GM23248 (cell line): ENCODE measurements at regions not wholly inside any gene's neighbourhood (a gene's known extent, or its start where the extent isn't known, plus 50 kb on each side); places are given as distances from the start of the nearest gene placed in this dataset.

ENCODE experiments used
- DNase-seq: peaks from one replicate; pipeline ENCODE4 v3.0.0-alpha.2; 2015
- H2AFZ ChIP-seq: fragments of 200-600 bp; sonication (generic); 2 replicates; pipeline ENCODE4 v1.6.1; 2016; ENCODE audit warnings: antibody characterized with exemption
- H3F3A ChIP-seq: fragments of 200-600 bp; sonication (generic); 2 replicates; pipeline ENCODE4 v1.6.1; 2016; ENCODE audit warnings: mild to moderate bottlenecking, antibody characterized with exemption, mixed run types; ENCODE audit not compliant: insufficient read depth
- H3K27ac ChIP-seq: fragments of 200-600 bp; sonication (generic); 2 replicates; pipeline ENCODE4 v1.5.1; 2016; ENCODE audit warnings: mild to moderate bottlenecking
- H3K27me3 ChIP-seq: fragments of 200-600 bp; sonication (generic); replicated peaks from 2 replicates; pipeline ENCODE4 v1.6.1; 2016; ENCODE audit warnings: mild to moderate bottlenecking; ENCODE audit not compliant: insufficient read depth
- H3K36me3 ChIP-seq: fragments of 200-600 bp; sonication (generic); 2 replicates; pipeline ENCODE4 v1.6.1; 2016; ENCODE audit warnings: low read depth, mild to moderate bottlenecking
- H3K4me1 ChIP-seq: fragments of 200-600 bp; sonication (generic); 2 replicates; pipeline ENCODE4 v1.6.1; 2016; ENCODE audit warnings: mild to moderate bottlenecking; ENCODE audit not compliant: insufficient read depth
- H3K4me2 ChIP-seq: fragments of 200-600 bp; sonication (generic); one replicate; pipeline ENCODE4 v1.6.1; 2016; ENCODE audit warnings: mild to moderate bottlenecking; ENCODE audit not compliant: unreplicated experiment
- H3K4me3 ChIP-seq: fragments of 200-600 bp; sonication (generic); 2 replicates; pipeline ENCODE4 v1.5.1; 2016; ENCODE audit warnings: mild to moderate bottlenecking
- H3K79me2 ChIP-seq: fragments of 200-600 bp; sonication (generic); 2 replicates; pipeline ENCODE4 v1.6.1; 2016; ENCODE audit warnings: mild to moderate bottlenecking; ENCODE audit not compliant: insufficient read depth
- H3K9ac ChIP-seq: fragments of 200-600 bp; sonication (generic); 2 replicates; pipeline ENCODE4 v1.6.1; 2016; ENCODE audit warnings: mild to moderate bottlenecking
- H3K9me2 ChIP-seq: fragments of 200-600 bp; sonication (generic); 2 replicates; pipeline ENCODE4 v1.6.1; 2016; ENCODE audit warnings: mixed run types, mild to moderate bottlenecking, moderate library complexity; ENCODE audit not compliant: insufficient read depth
- H3K9me3 ChIP-seq: fragments of 200-600 bp; sonication (generic); one replicate; pipeline ENCODE4 v1.6.1; 2017; ENCODE audit warnings: low read depth
- H4K20me1 ChIP-seq: fragments of 200-600 bp; sonication (generic); 2 replicates; pipeline ENCODE4 v1.6.0; 2016; ENCODE audit not compliant: insufficient read depth
- EZH2 ChIP-seq: fragments of 200-600 bp; sonication (generic); IDR thresholded peaks from 2 replicates; pipeline ENCODE4 v1.6.1; 2018; ENCODE audit warnings: antibody characterized with exemption, mild to moderate bottlenecking; ENCODE audit not compliant: insufficient read depth, poor library complexity, severe bottlenecking
- EZH2phosphoT487 ChIP-seq: fragments of 200-600 bp; sonication (generic); IDR thresholded peaks from 2 replicates; pipeline ENCODE4 v1.6.1; 2018; ENCODE audit warnings: antibody characterized with exemption, moderate library complexity, mild to moderate bottlenecking, low read depth; ENCODE audit not compliant: insufficient read depth
- WGBS, 2 experiments: methylation state at CpG; one replicate each; pipeline ENCODE4 v1.1.6; 2015 to 2017; ENCODE audit warnings: low lambda C conversion rate in 2 of 2, low coverage in 1 of 2; ENCODE audit errors: missing lambda C conversion rate in 2 of 2; 5-methylcytosine and 5-hydroxymethylcytosine counted together
- in situ Hi-C: fragments of 300-500 bp; cut with MboI; formaldehyde crosslinking; loops from 2 replicates; pipeline ENCODE4 v1.15.0; 2020

DNA sequence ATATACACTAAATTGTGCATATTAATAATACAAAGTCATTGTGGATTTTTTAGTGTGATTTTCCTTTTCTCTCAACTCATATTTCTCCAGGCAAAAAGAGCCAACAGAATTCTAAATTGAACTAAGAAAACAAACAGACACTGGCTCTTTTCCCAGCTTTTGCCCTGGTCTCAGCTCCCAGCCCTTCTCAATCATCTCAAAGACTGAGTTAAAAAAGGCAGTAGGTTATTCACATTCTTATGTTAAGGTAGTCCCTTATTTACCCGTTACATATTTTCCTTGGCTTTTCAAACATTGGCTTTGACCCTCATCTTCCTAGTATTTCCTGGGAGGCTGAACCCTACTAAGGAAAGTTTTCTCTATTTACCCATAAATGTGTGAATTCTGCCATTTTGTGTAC, 753.6 kb downstream of the LIG4 start:
- peaks cover 31% of the 10 kb centered on the region for H3K4me1 ChIP-seq
- no peak overlapping the region for H3K27ac ChIP-seq
- no peak overlapping the region for H3K9ac ChIP-seq
- H3K9me3 ChIP-seq: no peaks in the 10 kb centered on the region
- no peak for DNase-seq
- TF ChIP-seq EZH2 (no peak), EZH2phosphoT487 (no peak)
- no peaks in the 10 kb centered on the region for H4K20me1 ChIP-seq
- H3K4me2 ChIP-seq: peak overlapping the region; percentile 8
- H3K4me3 ChIP-seq: no peak overlapping the region
- no peaks in the 10 kb centered on the region for H3K36me3 ChIP-seq
- no peaks in the 10 kb centered on the region for H3K9me2 ChIP-seq
- 26 to 54% methylated on average over 1 of the region's 1 CpG for WGBS, 2 experiments
- H3K27me3 ChIP-seq: no peaks in the 10 kb centered on the region
- peaks cover 25% of the 10 kb centered on the region for H3K79me2 ChIP-seq
- no peak overlapping the region for H2AFZ ChIP-seq
- in situ Hi-C loops: no loop called here
- no peaks in the 10 kb centered on the region for H3F3A ChIP-seq

DNA sequence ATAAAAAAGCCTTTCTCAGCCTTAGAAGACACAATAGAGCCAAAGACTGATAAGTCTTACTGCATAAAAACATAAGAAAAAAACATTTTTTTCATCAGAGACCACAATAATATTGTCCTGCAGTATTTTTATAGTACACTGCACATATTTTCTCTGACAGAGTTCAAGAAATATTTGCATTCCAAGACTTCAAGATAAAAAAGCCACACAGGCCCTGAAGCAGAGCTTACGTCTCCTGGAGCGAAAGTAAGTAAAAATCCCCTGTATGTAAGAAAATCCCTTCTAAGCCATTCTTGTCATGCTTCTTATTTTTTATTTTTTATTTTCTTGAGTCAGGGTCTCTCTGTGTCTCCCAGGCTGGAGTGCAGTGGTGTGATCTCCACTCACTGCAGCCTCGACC, 755.9 kb downstream of the LIG4 start:
- in situ Hi-C loops: no loop called here
- no peaks in the 10 kb centered on the region for H4K20me1 ChIP-seq
- H3K36me3 ChIP-seq: no peaks in the 10 kb centered on the region
- peak; percentile 51 for DNase-seq
- WGBS, 2 experiments: 80 to 82% methylated on average over 3 of the region's 3 CpGs
- H3K4me1 ChIP-seq: peaks cover 23% of the 10 kb centered on the region
- peaks cover 29% of the 10 kb centered on the region for H3K79me2 ChIP-seq
- TF ChIP-seq EZH2phosphoT487 (no peak), EZH2 (no peak)
- H3K27ac ChIP-seq: no peak overlapping the region
- no peak overlapping the region for H3K4me3 ChIP-seq
- H3K9ac ChIP-seq: no peak overlapping the region
- no peaks in the 10 kb centered on the region for H3K9me3 ChIP-seq
- H3F3A ChIP-seq: no peaks in the 10 kb centered on the region
- no peak overlapping the region for H2AFZ ChIP-seq
- H3K27me3 ChIP-seq: no peaks in the 10 kb centered on the region
- peak overlapping the region; percentile 18 for H3K4me2 ChIP-seq
- no peaks in the 10 kb centered on the region for H3K9me2 ChIP-seq

DNA sequence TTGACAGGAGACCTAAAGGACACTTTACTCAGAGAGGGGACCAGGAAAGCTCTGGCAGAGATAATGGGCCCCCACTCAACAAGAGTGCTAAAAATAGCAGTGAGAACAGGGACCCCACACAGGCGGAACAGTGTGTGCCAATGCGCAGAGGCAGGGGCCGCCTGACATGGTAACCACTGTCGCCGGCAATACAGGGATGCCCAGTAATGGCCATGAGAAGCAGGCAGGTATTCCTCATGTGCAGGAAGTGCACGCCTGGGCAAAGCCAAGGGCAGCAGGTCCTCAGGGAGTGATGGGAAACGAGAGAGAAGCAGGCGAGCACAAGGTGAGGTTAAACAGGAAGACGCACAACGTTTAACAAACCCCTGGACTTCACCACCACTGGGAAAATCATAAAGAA, 757.1 kb downstream of the LIG4 start:
- peaks cover 23% of the 10 kb centered on the region for H3K4me1 ChIP-seq
- in situ Hi-C loops: no loop called here
- no peak for TF ChIP-seq EZH2phosphoT487
- TF ChIP-seq EZH2: no peak
- no peak overlapping the region for H3K9ac ChIP-seq
- H4K20me1 ChIP-seq: no peaks in the 10 kb centered on the region
- H2AFZ ChIP-seq: no peak overlapping the region
- no peaks in the 10 kb centered on the region for H3K27me3 ChIP-seq
- DNase-seq: no peak
- peaks cover 35% of the 10 kb centered on the region for H3K79me2 ChIP-seq
- H3K27ac ChIP-seq: no peak overlapping the region
- no peaks in the 10 kb centered on the region for H3F3A ChIP-seq
- H3K9me2 ChIP-seq: no peaks in the 10 kb centered on the region
- no peak overlapping the region for H3K4me2 ChIP-seq
- H3K36me3 ChIP-seq: no peaks in the 10 kb centered on the region
- no peaks in the 10 kb centered on the region for H3K9me3 ChIP-seq
- WGBS, 2 experiments: 95 to 96% methylated on average over 10 of the region's 10 CpGs
- H3K4me3 ChIP-seq: no peak overlapping the region

DNA sequence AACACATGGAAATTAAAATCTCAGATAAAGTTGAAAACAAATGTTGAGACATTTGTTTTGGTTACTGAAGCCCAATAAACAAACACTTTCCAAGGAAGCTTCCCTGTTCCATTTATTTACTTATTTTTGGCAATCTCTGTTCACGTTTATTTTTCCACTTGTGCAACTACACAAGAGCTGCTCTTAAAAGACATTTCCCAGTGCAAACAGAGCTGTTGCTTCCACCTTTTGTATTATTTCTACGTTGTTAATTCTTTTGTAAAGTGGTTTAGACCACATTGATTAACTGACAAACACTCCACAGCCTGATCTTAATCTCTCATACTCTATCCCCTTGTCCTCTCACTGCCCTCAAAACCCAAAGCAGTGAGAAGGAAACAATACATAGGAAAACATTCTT, 757.6 kb downstream of the LIG4 start:
- H3K4me1 ChIP-seq: peaks cover 23% of the 10 kb centered on the region
- H3K27ac ChIP-seq: no peak overlapping the region
- peaks cover 41% of the 10 kb centered on the region for H3K79me2 ChIP-seq
- no peak for DNase-seq
- H2AFZ ChIP-seq: no peak overlapping the region
- TF ChIP-seq EZH2phosphoT487: no peak
- TF ChIP-seq EZH2: no peak
- H3K4me3 ChIP-seq: no peak overlapping the region
- H4K20me1 ChIP-seq: no peaks in the 10 kb centered on the region
- H3F3A ChIP-seq: no peaks in the 10 kb centered on the region
- no peaks in the 10 kb centered on the region for H3K27me3 ChIP-seq
- no peak overlapping the region for H3K4me2 ChIP-seq
- H3K36me3 ChIP-seq: no peaks in the 10 kb centered on the region
- H3K9ac ChIP-seq: no peak overlapping the region
- in situ Hi-C loops: no loop called here
- WGBS, 2 experiments: 42 to 43% methylated on average over 2 of the region's 2 CpGs
- H3K9me2 ChIP-seq: no peaks in the 10 kb centered on the region
- H3K9me3 ChIP-seq: no peaks in the 10 kb centered on the region

GRCh38 chr13:107456431-107456830, 758.9 kb downstream of the LIG4 start:
- Histone ChIP-seq H3K4me2 (no peak overlapping the region), H3F3A (peaks cover 8% of the 10 kb centered on the region), H3K9ac (no peak overlapping the region), H3K9me2 (no peaks in the 10 kb centered on the region), H3K79me2 (peaks cover 48% of the 10 kb centered on the region), H2AFZ (no peak overlapping the region), H3K9me3 (no peaks in the 10 kb centered on the region), H4K20me1 (no peaks in the 10 kb centered on the region), H3K4me3 (no peak overlapping the region), H3K4me1 (peaks cover 26% of the 10 kb centered on the region), H3K27ac (no peak overlapping the region), H3K36me3 (no peaks in the 10 kb centered on the region), H3K27me3 (no peaks in the 10 kb centered on the region)
- no peak for DNase-seq
- no peak for TF ChIP-seq EZH2
- TF ChIP-seq EZH2phosphoT487: no peak
- in situ Hi-C loops: no loop called here
- 72 to 83% methylated on average over 2 of the region's 2 CpGs for WGBS, 2 experiments
